ENCODE measurements at regions not wholly inside any gene's neighbourhood (a gene's known extent, or its start where the extent isn't known, plus 50 kb on each side); places are given as distances from the start of the nearest gene placed in this dataset.

DNA sequence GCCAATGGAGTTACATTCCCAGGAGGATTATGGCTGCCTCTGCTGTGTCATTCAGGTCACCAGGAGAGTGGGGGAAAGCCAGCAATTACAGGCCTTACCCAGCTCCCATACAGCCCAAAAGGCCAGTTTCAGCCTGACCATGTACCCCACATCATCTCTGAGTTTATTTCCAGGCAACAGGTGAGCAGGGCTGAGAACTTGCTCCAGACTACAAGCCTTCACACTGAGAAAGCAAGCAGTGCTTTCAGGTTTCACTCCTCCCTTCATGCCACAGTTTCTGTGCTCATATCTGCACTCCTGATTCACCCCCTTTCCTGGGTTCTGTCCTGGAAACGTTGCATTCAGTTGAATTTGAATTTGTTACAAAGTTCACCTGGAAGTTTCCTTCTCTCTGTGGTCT lies 68.1 kb upstream of the ABI3BP start:
- TF ChIP-seq CTCF (IDR thresholded peaks at IDR 0.05) (no peak), POLR2A (IDR thresholded peaks at IDR 0.05) (no peak)

Measured in thyroid gland (tissue), 4 donors.